GM12891 (cell line): ENCODE measurements at regions not wholly inside any gene's neighbourhood (a gene's known extent, or its start where the extent isn't known, plus 50 kb on each side); places are given as distances from the start of the nearest gene placed in this dataset.

Experiments used
- DNase-seq: peaks from one replicate; pipeline ENCODE4 v3.0.0; 2011; ENCODE audit warnings: low spot score; ENCODE audit not compliant: insufficient read length
- FAIRE-seq: peaks from 2 replicates; lab custom pipeline; 2011; peaks lifted over from hg19 to GRCh38; lab: Jason Lieb, UNC
- PAX5 ChIP-seq: IDR thresholded peaks from 2 replicates; pipeline ENCODE4 v1.6.1; 2011; ENCODE audit warnings: low read length, moderate library complexity, mild to moderate bottlenecking; ENCODE audit not compliant: insufficient read depth, severe bottlenecking
- POLR2A ChIP-seq: IDR thresholded peaks from 2 replicates; pipeline ENCODE4 v1.6.1; 2011; ENCODE audit warnings: low read depth, low read length, control low read depth
- POLR2AphosphoS5 ChIP-seq: IDR thresholded peaks from 2 replicates; pipeline ENCODE4 v1.6.1; 2011; ENCODE audit warnings: low read depth, low read length, control low read depth
- POU2F2 ChIP-seq: IDR thresholded peaks from 2 replicates; pipeline ENCODE4 v1.6.1; 2011; ENCODE audit warnings: low read depth, mild to moderate bottlenecking, control low read depth, low read length, moderate library complexity
- SPI1 ChIP-seq: IDR thresholded peaks from 2 replicates; pipeline ENCODE4 v1.6.1; 2011; ENCODE audit warnings: low read depth, low read length, control low read depth
- TAF1 ChIP-seq: IDR thresholded peaks from 2 replicates; pipeline ENCODE4 v1.6.1; 2011; ENCODE audit warnings: low read depth, low read length, control low read depth

DNA sequence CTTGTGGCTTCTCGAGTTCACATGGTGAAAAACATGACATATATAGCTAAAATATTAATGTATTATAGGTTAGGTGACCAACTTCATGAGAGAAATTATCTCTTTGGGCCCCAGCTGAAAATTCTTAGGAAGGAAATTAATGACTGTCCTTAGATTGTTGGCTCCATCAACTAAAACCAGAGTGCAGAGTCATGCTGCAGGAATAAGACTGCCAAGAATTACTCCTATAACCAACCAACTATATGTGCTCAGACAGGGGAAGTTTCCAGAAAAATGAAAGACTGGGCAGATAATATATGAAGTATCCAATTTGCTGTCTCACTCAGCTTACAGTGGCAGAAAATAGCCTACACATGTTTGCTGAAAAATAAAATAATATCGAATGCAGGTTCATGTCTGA, 71.0 kb upstream of the TMEFF2 start:
- DNase-seq (no peak), FAIRE-seq (no peak)
- TF ChIP-seq POLR2AphosphoS5 (no peak), TAF1 (no peak)

DNA sequence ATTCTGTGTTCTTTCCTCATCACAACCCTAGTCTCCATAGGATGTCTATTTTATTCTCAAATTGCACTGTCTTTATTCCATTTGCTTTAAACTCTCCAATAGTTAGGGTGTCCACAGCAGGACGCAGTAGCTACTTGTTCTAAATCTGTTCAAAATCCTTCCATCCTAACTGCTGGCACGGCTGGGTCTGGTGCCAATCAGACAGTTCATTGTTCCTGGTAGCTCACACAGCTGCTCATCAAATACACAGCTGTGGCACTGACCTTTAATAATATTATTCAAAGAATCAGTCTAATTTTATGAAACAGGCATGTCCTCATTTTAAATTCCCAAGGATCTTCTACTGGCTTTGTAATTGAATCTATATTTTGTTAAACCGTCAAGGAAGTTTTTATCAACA, 59.7 kb upstream of the TMEFF2 start:
- TF ChIP-seq POLR2A (no peak), SPI1 (no peak)
- DNase-seq (no peak), FAIRE-seq (no peak)

DNA sequence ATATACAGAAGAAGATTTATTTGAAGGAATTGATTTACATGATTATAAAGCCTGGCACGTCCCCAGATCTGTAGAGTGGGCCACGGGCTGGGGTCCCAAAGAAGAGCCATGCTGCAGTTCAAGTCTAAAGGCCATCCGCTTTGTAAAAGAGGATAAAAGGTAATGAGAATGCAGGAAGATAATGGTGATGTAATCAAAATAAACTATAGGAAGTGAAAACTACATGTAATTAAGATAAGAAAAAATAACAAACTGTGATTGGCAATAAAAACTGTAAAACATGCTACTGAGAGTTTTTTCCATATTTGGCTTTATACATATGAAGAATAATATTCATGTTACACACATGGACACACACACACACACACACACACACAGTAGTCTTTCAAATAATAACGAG, 59.0 kb upstream of the TMEFF2 start:
- DNase-seq (no peak), FAIRE-seq (no peak)
- TF ChIP-seq SPI1 (no peak), POLR2A (no peak), TAF1 (no peak), POU2F2 (no peak), POLR2AphosphoS5 (no peak), PAX5 (no peak)

DNA sequence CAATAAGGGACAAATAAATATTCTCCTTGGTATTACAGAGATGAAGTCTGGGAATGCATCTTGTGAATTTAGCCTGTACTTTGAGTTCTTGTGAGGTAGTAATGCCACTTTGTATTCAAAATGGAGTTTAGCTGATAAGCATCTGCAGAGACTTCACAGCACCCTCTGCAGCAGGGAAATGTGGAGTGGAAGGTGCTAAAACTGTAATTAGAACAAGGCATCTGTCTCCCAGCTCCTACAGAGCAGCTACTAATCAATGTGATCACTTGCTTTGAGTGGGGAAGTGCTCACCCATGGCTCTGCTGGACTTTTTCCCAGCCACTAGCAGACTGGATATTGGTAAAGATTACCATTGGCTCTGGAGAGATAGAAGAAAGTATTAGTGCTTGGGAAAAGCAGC, 56.2 kb upstream of the TMEFF2 start:
- no peak for TF ChIP-seq POLR2A
- TF ChIP-seq PAX5, result no peak
- no peak for TF ChIP-seq POLR2AphosphoS5
- TF ChIP-seq SPI1, result no peak
- TF ChIP-seq TAF1, result no peak
- TF ChIP-seq POU2F2, result no peak
- FAIRE-seq (no peak), DNase-seq (no peak)

DNA sequence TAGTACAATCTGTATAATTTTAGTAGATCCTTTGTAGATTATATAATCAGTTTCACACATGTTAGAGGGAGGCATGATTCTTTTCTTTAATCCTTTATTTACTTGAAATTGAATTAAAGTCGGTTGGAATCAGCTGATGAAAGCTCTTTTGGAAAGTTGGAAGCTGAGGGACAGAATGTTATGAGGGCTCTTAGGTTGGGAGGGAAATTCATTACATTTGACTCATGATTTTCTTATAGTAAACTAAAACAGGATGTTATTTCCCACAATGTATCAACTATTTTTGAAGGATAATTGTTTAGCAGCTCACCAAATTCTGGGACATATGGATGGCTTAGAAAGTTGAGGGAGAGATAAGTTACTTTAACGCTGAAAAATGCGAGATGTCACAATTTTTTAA, 52.7 kb upstream of the TMEFF2 start:
- FAIRE-seq (no peak), DNase-seq (no peak)
- TF ChIP-seq PAX5, result no peak

DNA sequence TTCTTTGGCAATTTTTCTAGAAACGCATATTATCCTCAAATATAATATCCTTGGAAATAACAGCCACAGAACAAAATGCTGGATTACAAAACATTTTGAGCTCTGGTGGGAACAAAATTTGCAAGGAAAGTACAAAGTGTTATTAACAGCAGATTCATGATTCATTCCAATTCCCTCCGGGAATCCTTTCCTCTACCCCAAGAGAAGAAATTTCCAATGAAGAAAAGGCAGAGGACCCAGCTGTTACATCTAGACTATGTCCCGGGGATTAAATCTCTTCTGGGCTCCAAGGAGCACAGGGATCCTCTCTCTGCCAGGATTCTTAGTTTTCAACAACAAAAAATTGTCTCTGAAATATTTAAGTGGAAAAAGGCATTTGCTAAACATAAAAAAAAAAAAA, 51.6 kb upstream of the TMEFF2 start:
- DNase-seq (no peak), FAIRE-seq (no peak)
- no peak for TF ChIP-seq SPI1
- TF ChIP-seq TAF1, result no peak
- TF ChIP-seq PAX5, result no peak
- no peak for TF ChIP-seq POU2F2
- TF ChIP-seq POLR2A, result no peak
- no peak for TF ChIP-seq POLR2AphosphoS5

DNA sequence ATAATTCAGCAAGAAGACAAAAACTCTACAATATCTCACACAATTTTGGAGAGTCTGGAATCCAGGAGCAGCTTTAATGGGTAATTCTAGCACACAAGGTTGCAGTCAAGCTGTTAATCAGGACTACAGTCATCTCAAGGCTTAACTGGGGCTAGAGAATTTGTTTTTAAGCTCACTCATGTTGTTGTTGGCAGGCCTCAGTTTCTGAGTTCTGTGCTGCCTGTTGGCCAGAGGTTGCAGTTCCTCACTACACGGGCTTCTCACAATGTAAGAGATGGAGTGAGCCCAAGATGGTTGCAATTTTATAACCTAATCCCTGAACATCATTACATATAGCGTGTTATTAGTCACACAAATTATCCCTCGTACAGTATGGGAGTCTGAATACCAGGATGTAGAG, 50.6 kb upstream of the TMEFF2 start:
- FAIRE-seq (no peak), DNase-seq (no peak)

More for the DNA sequence above, 50.6 kb upstream of the TMEFF2 start:
- TF ChIP-seq SPI1 (no peak), POU2F2 (no peak), POLR2A (no peak), PAX5 (no peak)
